Stimulated activated CD8-positive, alpha-beta memory T cell treated with anti-CD3 and anti-CD28 coated beads, Interleukin-7, amount 100 ng/mL, for 48 hours (primary cell): ENCODE measurements at regions not wholly inside any gene's neighbourhood (a gene's known extent, or its start where the extent isn't known, plus 50 kb on each side); places are given as distances from the start of the nearest gene placed in this dataset.

Experiments used
- DNase-seq, 2 donors: peaks; one replicate each; pipeline ENCODE4 v3.0.0-alpha.2; 2020; ENCODE audit warnings: low read depth in 1 of 2; ENCODE audit errors: extremely low read depth in 1 of 2

DNA sequence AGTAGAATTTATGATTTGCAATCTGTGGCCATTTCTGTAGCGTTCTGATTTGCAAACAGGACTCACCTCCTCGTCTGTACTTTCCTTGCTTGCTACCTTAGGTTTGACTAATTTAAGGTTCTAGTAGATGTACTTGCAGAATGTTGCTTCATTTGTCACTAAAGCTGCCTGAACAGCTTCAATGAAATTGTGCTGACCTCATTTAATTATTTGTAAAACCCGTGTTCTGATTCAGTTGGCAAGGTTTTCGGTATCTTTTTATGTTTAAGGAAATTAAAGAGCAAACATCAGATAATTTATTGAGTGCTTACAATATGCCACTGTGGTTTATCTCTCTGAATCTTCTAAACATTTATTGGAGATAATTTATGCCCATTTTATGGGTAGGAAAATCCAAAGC is 284.9 kb upstream of the EEF2KMT start:
- no peak for DNase-seq

DNA sequence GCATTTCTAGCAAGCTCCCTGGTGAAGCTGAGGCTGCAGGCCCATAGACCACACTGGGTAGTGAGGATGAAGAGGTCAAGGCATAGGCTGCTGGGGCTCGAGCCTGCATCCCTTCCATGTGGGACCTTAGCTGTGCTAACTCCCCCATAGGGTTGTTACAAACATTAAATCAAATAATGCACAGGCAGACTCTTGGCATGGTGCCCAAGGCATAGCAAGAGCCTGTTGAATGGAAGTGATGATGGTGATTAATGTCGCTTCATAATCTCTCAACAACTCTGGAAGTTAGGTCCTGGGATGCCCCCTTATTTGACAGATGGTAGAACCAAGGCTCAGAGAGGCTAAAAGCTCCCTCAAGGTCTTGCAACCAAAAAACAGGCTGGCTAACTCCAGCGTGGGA is 283.9 kb upstream of the EEF2KMT start:
- DNase-seq = no peak

DNA sequence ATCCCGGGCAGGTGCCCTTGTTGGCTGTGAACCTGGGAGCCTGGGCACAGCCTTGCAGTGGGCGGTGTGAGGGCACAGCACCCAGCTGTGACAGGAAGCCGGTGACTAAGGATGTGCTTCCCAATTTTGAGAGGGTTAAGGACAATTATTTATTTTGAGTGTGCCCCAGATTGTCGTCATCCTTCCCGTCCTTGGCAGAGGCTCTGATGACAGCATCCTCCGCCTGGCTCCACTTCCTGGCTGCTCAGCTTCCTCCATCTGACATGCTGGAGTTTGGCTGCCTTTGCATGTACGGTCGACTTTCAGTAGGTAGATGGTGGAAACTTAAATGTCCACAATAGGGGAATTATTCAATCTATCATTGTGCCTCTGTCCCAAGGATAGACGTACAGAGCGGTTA is 282.4 kb upstream of the EEF2KMT start:
- no peak for DNase-seq

DNA sequence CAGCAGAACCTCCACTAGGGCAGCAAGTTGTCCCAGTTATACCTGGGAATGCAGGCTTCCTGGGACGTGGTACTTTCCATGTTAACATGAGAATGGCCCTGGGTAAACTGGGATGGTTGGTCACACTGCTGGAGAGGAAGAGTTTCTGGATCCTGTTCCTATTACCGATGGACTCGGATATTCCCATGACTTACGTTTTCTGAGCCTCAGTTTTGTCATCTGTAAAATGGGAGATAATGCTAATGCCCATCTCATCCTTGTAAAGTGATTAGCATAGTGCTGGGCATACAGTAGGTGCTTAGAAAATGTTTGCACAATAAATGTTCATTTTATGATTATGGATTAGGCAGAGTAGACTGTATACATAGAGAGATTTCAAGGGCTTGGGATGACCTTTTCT is 280.9 kb upstream of the EEF2KMT start:
- no peak for DNase-seq

DNA sequence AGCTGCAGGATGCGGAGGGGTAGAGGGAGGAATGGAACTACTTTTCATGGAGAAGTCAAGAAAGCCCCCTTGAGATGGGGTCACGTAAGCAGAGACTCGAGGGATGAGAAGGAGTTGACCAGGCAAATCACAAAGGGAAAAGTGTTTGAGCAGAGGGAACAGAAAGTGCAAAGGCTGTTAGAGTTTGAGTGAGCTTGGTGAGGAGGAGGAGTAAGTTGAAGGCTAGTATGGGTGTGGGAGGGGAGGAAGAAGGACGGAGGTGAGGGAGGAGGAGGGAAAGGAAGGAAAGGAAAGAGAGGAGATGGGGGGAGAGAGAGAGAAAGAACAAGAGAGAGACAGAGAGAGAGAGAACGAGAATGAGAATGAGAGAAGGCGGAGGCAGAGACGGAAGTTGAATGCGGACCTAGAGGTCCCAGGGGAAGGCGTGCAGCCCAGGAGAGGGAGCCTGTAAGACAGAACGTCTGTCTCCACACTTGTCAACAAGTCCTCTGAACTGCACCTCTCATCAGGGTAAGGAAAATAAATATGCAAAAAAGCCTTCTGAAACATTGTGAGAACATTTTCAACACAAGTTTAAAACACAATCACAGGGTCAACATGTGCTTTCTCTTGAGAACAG is 279.8 kb upstream of the EEF2KMT start:
- no peak for DNase-seq

DNA sequence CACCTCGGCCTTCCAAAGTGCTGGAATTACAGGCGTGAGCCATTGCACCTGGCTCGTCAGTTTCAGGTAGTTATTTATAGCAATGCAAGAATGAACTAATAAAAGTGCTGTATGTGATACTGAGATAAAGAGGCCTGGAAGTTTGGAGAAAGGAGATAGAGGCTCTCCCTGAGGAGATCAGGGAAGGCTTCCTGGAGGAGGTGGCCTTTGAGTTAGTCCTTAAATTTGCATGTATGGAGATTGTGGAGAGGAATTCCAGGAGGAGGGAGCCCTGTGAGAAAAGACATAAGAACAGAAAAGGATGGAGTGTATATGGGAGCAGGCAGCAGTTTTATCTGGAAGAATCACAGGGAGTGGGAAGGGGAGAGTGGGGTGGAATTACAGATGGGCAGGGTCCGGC is 276.6 kb upstream of the EEF2KMT start:
- no peak for DNase-seq

DNA sequence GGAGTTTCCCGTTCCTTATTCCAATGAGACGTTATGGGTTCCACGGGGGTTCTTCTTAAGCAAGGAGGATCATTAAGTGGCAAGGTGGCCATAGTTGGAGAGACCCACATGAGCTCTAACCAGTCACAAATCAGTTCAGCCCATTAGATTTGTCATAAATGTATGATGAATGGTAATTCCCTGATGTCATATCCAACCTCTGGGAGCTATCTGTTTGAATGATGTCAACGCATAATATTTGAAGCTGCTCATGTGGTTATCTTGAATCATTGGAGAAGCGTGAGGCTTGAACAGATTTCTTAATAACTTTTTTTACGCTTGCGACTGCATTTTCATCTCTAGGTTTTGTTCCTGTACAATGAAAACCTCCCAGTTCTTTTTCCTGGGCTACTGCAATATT is 270.4 kb upstream of the EEF2KMT start:
- DNase-seq = no peak

DNA sequence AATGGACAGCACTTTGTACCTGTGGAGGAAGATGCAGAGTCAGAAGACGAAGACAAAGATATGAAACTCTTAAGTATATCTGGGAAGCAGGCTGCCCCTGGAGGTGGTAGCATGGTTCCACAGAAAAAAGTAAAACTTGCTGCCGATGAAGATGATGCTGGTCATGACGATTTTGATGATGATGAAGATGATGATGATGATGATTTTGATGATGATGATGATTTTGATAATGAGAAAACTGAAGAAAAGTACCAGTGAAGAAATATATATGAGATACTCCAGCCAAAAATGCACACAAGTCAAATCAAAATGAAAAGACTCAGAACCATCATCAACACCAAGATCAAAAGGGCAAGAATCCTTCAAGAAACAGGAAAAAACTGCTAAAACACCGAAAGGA is 268.5 kb upstream of the EEF2KMT start:
- no peak for DNase-seq

DNA sequence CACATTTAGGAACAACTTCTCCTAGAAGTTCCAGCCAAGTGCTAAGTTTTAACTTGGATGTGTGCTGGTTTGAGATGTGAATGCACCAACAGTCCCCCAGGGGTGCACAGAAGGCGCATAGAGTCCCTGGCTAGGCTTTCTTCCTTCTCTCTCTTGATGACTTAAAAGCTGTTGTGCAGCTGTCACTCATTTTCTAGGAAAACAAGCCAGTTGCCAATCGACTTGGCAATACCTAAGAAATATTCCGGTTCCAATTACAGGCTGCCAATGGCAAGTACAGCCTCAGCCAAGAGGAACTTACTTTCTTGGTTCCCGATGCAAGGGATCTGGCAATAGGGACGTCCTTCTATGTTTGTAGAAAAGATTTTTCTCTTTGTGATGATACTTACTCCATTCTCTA is 266.6 kb upstream of the EEF2KMT start:
- no peak for DNase-seq

DNA sequence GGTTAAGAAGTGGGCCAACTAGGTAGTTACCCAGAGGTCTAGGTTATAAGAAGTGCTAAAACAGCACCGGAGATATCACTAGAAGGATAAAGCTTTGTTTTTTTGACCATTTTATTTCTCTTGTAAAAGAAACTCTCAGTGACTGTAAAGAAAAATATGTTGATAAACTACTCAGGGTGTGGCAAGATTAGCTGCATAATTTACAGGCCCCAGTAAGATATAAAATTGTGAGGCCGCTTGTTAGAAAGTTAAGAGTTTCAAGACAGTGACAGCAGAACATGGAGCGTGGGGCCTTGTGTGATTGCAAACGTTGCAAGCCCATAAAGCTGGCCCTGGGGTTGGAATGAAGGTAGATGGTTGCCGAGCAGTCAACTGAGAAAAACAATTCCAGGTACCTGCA is 263.7 kb upstream of the EEF2KMT start:
- no peak for DNase-seq

DNA sequence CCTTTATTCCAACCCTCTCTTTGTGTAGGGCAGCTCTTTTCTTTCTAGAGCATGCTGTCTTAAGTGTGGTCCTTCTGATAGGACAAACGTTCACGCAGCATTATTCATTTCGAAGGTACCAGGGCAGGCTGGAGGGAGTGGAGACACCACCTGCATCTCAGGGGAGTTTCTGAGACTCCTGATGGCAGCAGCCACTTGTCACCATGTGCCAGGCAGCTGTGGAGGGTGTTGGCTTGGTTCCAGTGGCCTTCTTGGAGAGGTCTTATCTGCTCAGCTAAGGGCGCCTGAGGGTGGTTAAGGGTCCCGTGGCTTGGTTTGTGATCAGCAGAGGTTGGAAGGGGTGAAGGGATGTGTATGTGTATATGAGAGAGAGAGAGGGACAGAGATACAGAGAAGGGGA is 257.1 kb upstream of the EEF2KMT start:
- DNase-seq = no peak

DNA sequence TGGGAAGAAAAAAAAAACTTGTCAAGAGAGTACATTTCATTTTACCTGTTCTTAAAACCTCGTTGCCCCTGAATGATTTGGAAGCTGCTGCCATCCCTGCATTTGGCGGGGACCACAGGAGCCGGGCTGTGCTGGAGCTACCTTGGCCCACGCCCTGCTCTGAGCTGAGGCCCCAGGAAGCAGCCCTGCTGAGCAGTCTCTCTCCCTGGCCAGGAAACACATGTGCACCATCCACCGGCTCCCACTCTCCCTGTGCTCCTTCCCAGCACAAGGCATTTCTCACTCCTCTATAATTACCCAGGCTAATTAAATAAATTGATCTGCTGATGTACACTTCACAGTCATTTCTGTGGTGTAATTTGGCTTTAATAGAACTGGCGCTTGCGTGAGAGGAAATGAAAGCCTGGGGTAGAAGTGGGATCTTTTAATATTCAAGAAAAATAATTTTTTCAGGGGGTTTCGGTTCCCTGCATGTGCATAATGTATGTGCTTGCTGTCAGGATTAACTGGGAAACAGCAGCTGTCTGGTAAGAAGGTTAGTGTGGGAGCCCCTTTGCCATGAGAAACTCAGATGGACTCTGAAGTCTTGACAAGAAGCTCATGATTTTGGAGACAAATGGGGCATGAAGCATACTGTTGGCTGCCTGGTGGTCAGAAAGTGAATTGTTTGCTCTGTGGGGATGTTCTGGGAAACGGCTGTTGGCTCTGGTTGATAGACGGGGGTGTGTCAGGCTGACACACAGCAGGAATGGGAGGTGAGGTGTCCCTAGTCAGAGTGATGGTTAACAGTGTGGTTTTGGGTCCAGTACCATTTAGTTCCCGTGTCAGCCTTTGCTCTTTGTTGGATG is 252.3 kb upstream of the EEF2KMT start:
- no peak for DNase-seq

DNA sequence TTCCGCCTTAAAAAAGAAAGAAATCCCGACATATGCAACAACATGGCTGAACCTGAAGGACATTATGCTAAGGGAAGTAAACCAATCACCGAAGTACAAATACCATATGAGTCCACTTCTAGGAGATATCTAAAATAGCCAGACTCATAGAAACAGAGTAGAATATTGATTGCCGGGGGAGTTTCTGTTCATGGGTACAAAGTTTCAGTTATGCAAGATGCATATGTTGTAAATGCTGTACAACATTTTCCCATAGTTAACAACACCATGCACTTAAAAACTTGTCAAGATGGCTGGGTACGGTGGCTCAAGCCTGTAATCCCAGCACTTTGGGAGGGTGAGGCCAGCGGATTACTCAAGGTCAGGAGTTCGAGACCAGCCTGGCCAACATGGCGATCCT is 251.5 kb upstream of the EEF2KMT start:
- DNase-seq = no peak

DNA sequence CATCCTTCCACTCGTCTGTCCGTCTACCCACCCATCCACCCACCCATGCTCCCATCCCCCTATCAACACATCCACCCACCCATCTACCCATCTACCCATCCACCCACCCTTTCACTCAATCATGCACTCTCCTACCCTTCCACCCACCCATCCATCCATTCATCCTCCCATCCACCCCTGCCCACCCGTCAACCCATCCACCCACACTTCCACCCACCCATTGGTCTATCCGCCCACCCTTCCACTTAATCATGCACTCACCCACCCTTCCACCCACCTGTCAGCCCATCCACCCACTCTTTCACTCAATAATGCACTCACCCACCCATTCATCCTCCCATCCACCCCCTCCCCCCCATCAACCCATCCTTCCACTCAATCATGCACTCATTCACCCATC is 250.0 kb upstream of the EEF2KMT start:
- DNase-seq = no peak

DNA sequence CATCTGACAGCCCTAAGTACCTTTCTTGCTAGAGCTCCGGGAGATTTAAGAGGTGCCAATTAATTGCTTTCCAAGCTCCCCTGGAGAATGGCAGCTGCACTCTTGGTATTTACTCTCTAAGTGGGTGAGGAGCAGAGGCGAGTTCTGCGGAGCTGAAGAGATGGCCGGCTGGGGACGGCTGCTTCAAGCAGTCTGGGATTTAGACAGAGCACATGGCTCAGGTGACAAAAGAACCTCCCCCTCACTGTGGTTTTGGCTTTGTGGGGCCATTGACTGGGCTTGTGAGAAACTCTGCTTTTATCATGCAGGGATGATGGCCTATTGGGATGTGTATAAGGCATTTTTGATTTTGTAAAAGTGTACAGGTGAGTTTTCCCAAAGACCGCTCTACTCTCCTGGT is 239.3 kb upstream of the EEF2KMT start:
- no peak for DNase-seq

DNA sequence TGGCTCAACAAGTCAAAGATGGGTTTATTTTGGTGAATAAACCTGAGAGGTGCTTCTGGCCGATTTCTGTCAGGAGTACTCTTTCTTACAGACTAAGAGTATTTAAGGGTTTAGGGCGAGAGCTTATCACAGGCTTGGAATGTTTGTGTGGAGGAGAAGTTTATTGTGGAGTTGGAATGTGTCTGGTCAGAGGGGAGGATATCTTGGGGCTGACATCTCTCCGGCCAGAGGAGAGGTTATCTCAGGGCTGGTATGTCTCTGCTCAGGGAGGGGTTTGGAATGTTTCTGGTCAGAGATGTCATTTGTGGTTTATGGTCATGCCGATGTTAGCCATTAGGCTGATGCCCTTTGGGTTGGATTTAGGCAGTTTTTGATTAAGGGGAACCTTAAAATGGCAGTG is 236.4 kb upstream of the EEF2KMT start:
- no peak for DNase-seq

DNA sequence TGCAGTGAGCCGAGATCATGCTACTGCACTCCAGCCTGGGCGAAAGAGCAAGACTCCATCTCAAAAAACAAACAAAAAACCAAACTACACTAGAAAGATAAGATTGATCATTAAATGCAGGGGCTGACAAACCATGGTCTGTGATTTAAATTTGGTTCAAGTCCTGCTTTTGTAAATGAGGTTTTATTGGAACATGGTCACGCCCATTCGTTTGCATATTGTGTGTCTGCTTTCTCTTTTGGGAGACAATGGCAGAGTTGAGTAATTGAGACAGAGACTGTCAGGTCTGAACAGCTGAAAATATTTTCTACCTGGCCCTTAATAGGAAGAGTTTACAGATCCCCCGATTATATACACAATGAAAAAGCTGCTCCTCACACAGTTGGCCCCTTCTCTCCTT is 235.5 kb upstream of the EEF2KMT start:
- DNase-seq = no peak

DNA sequence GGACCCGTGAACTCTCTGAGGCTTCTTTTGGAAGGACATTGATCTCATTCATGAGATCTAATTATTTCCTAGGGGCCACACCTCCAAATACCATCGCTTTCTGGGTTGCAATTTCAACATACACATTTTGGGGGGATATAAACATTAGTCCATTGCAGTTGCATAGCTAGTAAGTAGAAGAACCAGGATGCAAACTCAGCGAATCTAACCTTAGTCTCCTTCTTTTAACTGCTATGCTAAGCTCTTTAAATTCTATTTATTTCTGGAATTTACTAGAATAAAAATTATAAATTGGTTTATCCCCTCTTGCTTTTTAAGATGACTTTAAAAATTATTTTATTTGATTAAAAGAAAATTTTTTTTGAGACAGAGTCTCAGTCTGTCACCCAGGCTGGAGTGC is 232.5 kb upstream of the EEF2KMT start:
- DNase-seq = no peak

DNA sequence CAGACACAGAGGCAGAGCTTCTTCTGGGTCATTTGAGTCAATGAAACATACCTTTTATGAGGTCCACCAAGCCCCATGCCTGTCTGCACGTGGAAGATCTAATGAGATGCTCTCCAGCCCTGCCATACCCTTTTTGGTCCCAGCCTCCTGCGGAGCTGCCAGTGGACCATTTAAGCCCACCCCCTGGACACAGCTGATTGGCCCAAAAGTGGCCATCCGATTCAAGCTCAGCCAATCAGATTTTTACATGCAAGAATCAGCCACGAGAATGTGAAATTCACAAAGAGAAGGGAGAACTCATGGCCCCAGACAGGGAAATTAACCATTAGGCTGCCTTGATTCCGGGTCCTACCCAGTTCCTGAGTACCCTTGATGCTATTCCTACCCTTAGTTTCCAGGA is 231.0 kb upstream of the EEF2KMT start:
- no peak for DNase-seq

DNA sequence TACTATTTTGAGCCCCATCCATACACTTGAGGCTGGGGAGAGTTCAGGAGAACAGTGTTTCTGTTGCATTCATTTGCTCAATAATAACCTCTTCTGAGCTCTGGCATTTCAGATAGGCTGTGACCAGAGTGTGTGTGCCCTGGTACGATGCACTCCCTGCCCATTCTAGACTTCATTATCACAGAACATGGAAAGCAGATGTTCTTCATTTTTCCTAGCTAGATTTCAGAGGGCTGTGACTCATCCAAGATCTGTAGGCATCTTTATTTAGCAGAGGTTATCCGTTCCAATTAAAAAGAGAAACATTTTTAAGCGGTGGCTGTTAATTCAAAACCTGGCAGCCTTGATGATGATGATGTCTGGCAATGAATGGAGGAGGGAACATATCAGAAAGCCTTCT is 228.8 kb upstream of the EEF2KMT start:
- no peak for DNase-seq

DNA sequence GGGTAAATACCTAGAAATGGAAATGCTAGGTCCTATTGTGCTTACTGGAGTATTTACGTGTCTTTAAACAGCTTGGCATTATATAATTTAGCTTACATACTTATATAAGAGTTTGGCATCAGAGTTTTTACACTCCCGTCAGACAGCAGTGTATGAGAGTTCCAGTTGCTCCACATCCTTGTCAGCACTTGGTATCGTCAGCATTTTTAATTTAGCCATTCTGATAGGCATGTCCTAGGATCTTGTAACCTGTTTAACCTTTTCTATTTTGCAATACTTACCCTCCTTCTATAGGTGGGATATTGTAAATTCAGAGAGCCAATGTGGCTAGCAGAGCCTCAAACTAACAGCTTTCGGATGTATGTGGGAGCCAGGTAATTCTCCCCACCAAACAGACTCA is 228.3 kb upstream of the EEF2KMT start:
- no peak for DNase-seq

DNA sequence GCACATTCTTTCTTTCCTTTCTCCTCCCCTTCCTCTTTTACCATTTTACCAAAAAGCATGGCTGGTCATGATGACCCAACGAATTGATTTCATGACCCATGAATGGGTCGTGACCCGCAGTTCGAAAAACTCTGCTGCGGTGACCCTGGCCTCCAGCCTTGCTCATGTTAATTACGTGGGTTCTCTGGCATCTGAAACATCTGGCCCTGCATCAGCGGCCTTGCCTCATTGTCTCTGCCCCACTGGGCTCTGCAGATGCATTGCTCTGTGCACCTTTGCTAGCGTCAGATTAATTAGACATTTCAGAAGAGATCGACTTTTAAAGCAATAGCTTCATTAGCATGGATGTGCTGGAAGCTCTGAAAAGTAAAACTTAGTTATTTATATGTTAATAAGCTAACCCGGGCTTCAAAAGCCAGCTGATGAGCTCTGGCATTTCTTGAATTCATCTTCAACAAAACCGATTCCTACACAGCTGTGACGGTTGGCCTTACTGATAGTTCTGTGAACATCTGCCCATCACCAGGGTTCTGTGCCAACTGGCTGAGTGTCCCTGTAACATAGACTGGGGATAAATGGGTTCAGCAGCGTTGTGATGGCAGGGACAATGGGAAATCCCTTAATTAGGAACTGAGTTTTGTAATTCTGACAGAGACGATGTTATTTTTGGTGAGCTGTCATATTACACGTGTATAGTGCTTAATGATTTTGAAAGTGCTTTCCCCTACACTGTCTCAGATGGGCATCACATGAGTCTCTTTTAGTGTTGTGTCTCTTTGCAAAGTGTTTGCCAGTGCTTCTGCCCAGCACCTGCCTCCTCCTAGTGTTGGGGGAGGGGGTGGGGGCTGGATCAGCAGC is 225.9 kb upstream of the EEF2KMT start:
- no peak for DNase-seq
